ENCODE measurements at regions not wholly inside any gene's neighbourhood (a gene's known extent, or its start where the extent isn't known, plus 50 kb on each side); places are given as distances from the start of the nearest gene placed in this dataset.
A peak's percentile ranks its signal among the peaks of the same experiment; 100 is the strongest.

GRCh38 chr16:73198481-73198880, 150.6 kb upstream of the ZFHX3 start:
- DNase-seq (ENCODE audit: low spot score): no peak
- TF ChIP-seq CTCF (IDR thresholded peaks at IDR 0.05; ENCODE audit: extremely low read depth, insufficient read depth, missing control alignments): no peak
- in situ Hi-C loops (cut with MboI; ENCODE audit: low pct_unique_long_range_greater_than_20kb, low sequenced_read_pairs, unreplicated experiment): loop anchor here (25.0 kb wide), 2 partner anchors 361 to 711 kb away; no protein-coding TSS in a partner anchor

GRCh38 chr16:73197598-73197997, 149.7 kb upstream of the ZFHX3 start:
- no peak for DNase-seq (ENCODE audit: low spot score)
- TF ChIP-seq CTCF (IDR thresholded peaks at IDR 0.05; ENCODE audit: extremely low read depth, insufficient read depth, missing control alignments): no peak
- in situ Hi-C loops (cut with MboI; ENCODE audit: low pct_unique_long_range_greater_than_20kb, low sequenced_read_pairs, unreplicated experiment): loop anchor here (25.0 kb wide), 2 partner anchors 360 to 710 kb away; no protein-coding TSS in a partner anchor

GRCh38 chr16:73196670-73197069, 148.7 kb upstream of the ZFHX3 start:
- in situ Hi-C loops (cut with MboI; ENCODE audit: low pct_unique_long_range_greater_than_20kb, low sequenced_read_pairs, unreplicated experiment): loop anchor here (25.0 kb wide), 2 partner anchors 359 to 709 kb away; no protein-coding TSS in a partner anchor
- TF ChIP-seq CTCF (IDR thresholded peaks at IDR 0.05; ENCODE audit: extremely low read depth, insufficient read depth, missing control alignments): peak; percentile 66
- DNase-seq (ENCODE audit: low spot score): peak; percentile 56

- no peak for TF ChIP-seq CTCF (IDR thresholded peaks at IDR 0.05; ENCODE audit: extremely low read depth, insufficient read depth, missing control alignments)
- in situ Hi-C loops (cut with MboI; ENCODE audit: low pct_unique_long_range_greater_than_20kb, low sequenced_read_pairs, unreplicated experiment): loop anchor here (25.0 kb wide), 2 partner anchors 356 to 706 kb away; no protein-coding TSS in a partner anchor
- DNase-seq (ENCODE audit: low spot score): no peak
Observed at GRCh38 chr16:73193464-73193863, 145.5 kb upstream of the ZFHX3 start.

GRCh38 chr16:73192232-73192894, 144.4 kb upstream of the ZFHX3 start:
- in situ Hi-C loops (cut with MboI; ENCODE audit: low pct_unique_long_range_greater_than_20kb, low sequenced_read_pairs, unreplicated experiment): loop anchor here (25.0 kb wide), 2 partner anchors 355 to 705 kb away; no protein-coding TSS in a partner anchor
- no peak for DNase-seq (ENCODE audit: low spot score)
- no peak for TF ChIP-seq CTCF (IDR thresholded peaks at IDR 0.05; ENCODE audit: extremely low read depth, insufficient read depth, missing control alignments)

- in situ Hi-C loops (cut with MboI; ENCODE audit: low pct_unique_long_range_greater_than_20kb, low sequenced_read_pairs, unreplicated experiment): loop anchor here (25.0 kb wide), 2 partner anchors 354 to 704 kb away; no protein-coding TSS in a partner anchor
- TF ChIP-seq CTCF (IDR thresholded peaks at IDR 0.05; ENCODE audit: extremely low read depth, insufficient read depth, missing control alignments): no peak
- no peak for DNase-seq (ENCODE audit: low spot score)
Observed at GRCh38 chr16:73191660-73192046, 143.7 kb upstream of the ZFHX3 start.

Measured in GM13977 (cell line).